ENCODE measurements at regions not wholly inside any gene's neighbourhood (a gene's known extent, or its start where the extent isn't known, plus 50 kb on each side); places are given as distances from the start of the nearest gene placed in this dataset.
"Not testable (repeated sequence)": the region's sequence is repeated elsewhere in the genome, so short reads cannot be mapped to it uniquely, and the experiment has no call there.

DNA sequence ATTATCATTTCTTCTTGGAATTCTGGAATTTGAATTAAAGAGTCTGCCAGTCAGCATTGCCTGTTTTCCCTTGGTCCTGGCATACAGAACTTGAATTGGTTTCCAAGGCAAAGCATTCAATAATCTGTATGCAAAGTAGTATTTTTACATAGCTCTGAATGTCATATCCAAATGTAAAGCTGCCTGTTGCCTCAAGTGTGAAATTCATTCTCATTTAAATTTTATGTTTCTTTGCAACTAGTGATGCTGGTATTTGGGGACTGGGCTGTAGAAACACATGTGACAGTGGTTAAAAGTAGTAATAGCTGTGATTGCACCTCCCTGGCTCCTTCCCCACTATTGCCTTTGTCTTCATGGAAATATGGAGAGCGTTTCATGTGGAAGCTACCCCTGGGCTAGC is 743.9 kb upstream of the GOLIM4 start:
- no peak for DNase-seq

- no peak for DNase-seq
These were observed 738.8 kb upstream of the GOLIM4 start for GRCh38 chr3:168834558-168834957.

DNA sequence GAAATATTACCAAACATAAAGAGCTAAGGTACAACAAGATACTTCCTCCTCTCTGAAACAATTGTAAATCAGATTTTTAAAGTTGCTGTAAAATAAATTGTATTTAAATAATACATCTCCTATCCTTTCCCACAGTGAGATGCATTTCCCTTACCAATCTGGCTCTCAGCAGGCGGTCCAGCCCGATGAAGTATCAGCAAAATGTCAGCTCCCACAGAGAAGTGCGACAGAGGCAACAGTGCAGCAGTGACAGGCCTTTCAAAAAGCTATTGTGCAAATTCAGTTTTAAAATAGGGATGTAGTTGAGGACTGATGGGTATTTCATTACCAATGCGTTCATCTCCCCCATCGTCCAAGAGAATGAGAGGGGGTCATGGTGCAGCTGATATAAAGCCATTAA is 733.2 kb upstream of the GOLIM4 start:
- no peak for DNase-seq

GRCh38 chr3:168828536-168828935 is 732.8 kb upstream of the GOLIM4 start:
- no peak for DNase-seq

DNA sequence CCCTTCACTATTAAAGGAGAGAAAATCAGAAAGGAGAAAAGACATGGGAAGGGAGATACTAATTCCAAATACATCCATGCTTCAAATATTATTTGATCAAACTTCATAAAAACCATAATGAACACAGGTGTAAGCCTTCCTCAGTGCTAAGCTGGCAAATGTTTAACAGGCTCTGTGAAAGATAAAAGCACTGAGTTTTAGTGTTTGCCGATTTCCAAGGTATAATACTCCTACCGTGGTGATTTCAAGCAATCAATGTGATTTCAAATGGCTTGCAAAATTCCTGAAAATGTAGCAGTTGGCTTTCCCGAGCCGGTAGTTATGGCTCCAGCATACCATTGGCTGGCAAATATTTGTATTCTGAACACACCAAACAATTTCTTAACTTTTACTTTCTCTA is 732.3 kb upstream of the GOLIM4 start:
- DNase-seq: no peak

- no peak for DNase-seq
These were observed 728.4 kb upstream of the GOLIM4 start for GRCh38 chr3:168824107-168824506.

GRCh38 chr3:168823466-168823865 is 727.7 kb upstream of the GOLIM4 start:
- no peak for DNase-seq

DNA sequence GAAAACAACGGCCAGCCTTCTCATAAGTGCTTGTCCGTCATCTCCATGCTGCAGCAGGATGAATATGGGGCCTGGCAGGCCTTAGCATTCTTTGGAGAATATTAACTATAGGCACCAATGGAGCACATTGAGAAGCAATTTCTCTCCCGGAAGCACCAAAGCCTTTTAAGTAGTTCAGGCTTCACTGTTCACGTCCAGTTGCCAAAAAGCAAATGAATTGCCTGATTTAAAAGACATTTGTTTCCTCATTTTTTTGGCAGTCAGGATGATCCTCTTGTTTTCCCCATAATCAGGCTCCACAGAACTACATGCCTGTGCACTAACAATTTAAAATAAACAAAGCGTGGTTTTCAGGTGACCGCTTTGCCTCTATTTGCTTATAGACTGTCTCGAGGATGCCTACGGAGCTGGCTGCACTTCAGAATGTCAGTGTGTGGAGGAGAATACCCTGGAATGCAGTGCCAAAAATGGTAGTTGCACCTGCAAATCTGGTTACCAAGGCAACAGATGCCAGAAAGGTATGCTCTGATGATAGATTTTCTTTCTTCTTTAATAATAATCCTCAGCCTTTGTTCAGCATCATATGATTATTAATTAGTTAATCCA is 725.2 kb upstream of the GOLIM4 start:
- no peak for DNase-seq

DNA sequence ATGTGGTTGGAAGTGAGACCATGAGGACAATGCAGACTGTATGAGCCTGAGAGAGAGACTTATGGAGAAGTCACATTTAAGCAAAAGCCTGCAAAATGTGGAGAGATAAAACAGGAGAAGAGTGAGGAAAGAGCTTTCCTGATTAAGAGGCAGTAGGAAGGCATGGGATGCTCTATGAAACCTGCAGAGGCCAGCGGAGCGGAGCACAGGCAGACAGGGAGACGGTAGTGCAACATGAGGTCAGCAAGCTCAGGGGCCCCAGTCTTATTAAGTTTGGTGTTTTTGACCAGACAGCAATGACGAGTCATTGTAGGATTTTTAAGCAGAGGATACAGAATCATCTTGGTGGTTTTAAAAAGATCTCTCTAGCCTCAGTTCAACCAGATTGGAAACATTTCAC is 721.5 kb upstream of the GOLIM4 start:
- DNase-seq: no peak

- no peak for DNase-seq
These were observed 720.2 kb upstream of the GOLIM4 start for GRCh38 chr3:168815946-168816345.

- no peak for DNase-seq
These were observed 717.6 kb upstream of the GOLIM4 start for GRCh38 chr3:168813225-168813802.

GRCh38 chr3:168812234-168812633 is 716.5 kb upstream of the GOLIM4 start:
- DNase-seq: no peak

DNA sequence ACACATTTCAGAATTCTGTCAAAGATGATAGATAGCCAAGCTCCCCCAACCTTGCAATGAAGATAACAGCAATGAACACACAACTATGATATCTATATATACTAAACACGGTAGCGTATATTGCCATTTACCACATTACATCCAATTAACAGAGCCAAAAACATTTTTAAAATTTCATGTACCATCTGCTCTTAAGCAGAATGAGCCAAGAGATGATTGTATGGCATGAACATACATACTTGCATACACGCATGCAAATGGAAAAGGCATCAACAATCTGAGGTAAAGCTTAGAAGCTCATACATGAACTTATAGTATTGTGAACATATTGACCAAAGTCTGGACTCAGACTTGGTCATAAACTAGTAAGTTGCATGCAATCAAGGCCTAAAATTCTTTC is 712.9 kb upstream of the GOLIM4 start:
- no peak for DNase-seq

DNA sequence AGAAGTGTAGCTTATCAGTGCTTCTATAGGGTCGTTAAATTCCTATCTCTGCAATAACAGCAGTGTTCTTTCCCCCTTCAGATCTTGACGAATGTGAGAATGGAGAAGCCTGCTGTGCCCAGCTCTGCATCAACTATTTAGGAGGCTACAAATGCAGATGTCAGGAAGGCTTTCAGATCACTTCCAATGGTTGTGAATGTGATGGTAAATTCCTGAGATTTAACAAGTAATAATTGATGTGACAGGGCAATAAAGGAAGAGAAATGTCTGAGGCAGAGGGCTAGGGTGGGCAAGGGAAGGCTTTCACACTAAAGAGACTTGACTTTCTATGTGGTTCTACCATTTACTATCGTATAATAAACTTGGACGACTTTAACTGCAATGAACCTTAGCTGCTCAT is 711.7 kb upstream of the GOLIM4 start:
- DNase-seq: no peak

DNA sequence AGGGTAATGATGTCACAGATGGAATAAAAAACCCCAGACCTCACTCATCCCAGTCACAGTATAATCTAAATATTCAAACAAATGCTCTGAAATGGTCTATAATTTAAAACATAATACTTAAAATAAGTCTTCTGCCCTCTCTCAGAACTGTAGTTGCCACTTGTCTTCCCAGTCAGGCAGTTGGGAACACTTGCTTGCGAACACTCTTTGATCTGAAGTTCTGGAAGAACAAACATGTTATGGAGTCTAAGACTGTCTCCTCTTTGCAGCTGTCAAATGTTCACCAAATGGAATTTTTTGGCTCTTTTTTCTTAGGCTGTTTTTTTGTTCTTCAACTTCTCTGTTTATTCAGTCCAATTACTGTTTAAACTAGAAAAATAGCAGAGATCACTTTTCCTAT is 711.1 kb upstream of the GOLIM4 start:
- no peak for DNase-seq

DNA sequence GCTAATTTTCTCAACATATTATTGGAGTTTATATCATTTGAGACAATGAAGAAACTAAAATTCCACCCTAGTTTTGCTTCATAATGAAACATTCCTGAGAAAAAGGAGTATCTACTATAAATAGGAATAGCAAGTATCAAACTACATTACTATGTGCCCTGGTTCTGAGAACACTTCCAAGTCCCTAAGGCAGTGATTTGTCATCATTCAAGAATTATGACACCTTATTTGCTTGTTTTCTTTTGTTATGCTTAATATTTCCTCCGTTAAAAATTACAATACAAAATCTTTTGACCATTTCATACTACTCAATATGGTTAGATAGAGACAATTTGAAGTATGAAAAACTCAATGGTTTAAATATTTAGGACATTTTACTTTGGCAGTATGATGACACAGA is 707.8 kb upstream of the GOLIM4 start:
- no peak for DNase-seq

GRCh38 chr3:168802766-168803165 is 707.0 kb upstream of the GOLIM4 start:
- no peak for DNase-seq

DNA sequence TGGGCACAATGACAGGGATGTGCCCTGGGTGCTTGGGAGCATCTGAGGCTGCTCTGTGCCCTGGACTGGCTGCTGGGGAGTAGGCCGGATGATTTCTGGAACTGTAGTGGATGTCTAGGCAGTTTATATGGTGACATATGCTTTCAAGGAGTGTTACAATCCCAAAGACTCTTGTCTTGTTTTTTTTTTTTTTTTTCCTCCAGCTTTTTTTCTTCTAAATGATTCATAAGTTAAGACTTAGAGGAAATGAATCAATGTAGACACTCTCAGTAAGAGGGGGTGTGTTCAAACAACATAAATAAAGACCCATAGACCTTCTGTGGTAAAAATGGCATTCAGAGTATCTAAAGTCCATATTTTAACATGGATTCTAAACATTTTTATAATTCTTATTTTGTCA is 706.1 kb upstream of the GOLIM4 start:
- DNase-seq: no peak

GRCh38 chr3:168796339-168796738 is 700.6 kb upstream of the GOLIM4 start:
- DNase-seq: no peak

DNA sequence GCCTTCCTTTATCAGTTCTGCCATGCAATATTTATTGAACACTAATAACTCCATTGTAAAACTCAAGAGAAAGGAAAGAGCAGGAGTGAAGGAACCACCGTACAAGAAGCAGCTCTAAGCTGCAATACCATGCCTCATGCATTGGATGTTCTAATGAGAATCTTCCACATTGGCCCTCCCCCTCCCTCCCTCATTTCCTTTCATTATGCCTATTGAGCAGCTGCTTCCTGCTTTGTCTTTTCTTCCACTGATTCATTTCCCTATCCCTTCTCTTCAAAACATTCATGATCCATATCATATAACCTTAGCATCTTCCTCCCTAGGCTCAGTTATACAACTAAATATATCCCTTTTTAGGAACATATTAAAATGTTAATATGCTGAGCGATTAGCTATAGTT is 698.7 kb upstream of the GOLIM4 start:
- no peak for DNase-seq

GRCh38 chr3:168782193-168782592 is 686.5 kb upstream of the GOLIM4 start:
- DNase-seq: no peak

- DNase-seq: not testable (repeated sequence)
These were observed 684.4 kb upstream of the GOLIM4 start for GRCh38 chr3:168779970-168780645.

GRCh38 chr3:168753724-168754123 is 658.0 kb upstream of the GOLIM4 start:
- no peak for DNase-seq

- no peak for DNase-seq
These were observed 656.6 kb upstream of the GOLIM4 start for GRCh38 chr3:168752339-168752738.

GRCh38 chr3:168747697-168748096 is 652.0 kb upstream of the GOLIM4 start:
- DNase-seq: no peak

Data from CD4-positive, alpha-beta T cell treated with Interleukin-21 for 1 hour (primary cell).